Ovary (tissue), 3 donors: ENCODE measurements at regions not wholly inside any gene's neighbourhood (a gene's known extent, or its start where the extent isn't known, plus 50 kb on each side); places are given as distances from the start of the nearest gene placed in this dataset.

ENCODE experiments used
- CTCF ChIP-seq, 3 donors: fragments of 450-650 bp in 2 of 3; fragments of 200-600 bp in 1 of 3; IDR thresholded peaks; one replicate each; pipeline versions ENCODE4 v1.5.1 to v1.8.0; 2016 to 2022; ENCODE audit warnings: antibody characterized with exemption in 3 of 3, mild to moderate bottlenecking in 1 of 3
- POLR2A ChIP-seq: fragments of 450-650 bp; IDR thresholded peaks from one replicate; pipeline ENCODE4 v1.6.1; 2017; ENCODE audit warnings: antibody characterized with exemption, mild to moderate bottlenecking, moderate library complexity
- donor health status: DM: no; HTN: no; CAD: no.

GRCh38 chr4:107098401-107098800 lies 62.3 kb upstream of the DKK2 start:
- TF ChIP-seq POLR2A = no peak
- no peak for TF ChIP-seq CTCF (IDR thresholded peaks at IDR 0.05)
